GM13976 (cell line): ENCODE measurements at regions not wholly inside any gene's neighbourhood (a gene's known extent, or its start where the extent isn't known, plus 50 kb on each side); places are given as distances from the start of the nearest gene placed in this dataset.

ENCODE experiments used
- DNase-seq: peaks from one replicate; pipeline ENCODE4 v3.0.0; 2012; ENCODE audit warnings: low spot score
- in situ Hi-C: fragments of 300-500 bp; cut with MboI; formaldehyde crosslinking; loops from one replicate; pipeline ENCODE4 v1.12.0; 2022; ENCODE audit warnings: low sequenced_read_pairs, mixed read lengths, inconsistent platforms; ENCODE audit not compliant: unreplicated experiment
- TF ChIP-seq, protein P1 (sequence below): IDR thresholded peaks from 2 replicates; pipeline ENCODE4 v1.5.1; 2012; ENCODE audit warnings: borderline replicate concordance, mild to moderate bottlenecking; ENCODE audit not compliant: insufficient read depth; ENCODE audit errors: extremely low read depth, missing control alignments, control extremely low read depth

- in situ Hi-C loops: no loop called here
- no peak for DNase-seq
- TF ChIP-seq, protein P1, sequence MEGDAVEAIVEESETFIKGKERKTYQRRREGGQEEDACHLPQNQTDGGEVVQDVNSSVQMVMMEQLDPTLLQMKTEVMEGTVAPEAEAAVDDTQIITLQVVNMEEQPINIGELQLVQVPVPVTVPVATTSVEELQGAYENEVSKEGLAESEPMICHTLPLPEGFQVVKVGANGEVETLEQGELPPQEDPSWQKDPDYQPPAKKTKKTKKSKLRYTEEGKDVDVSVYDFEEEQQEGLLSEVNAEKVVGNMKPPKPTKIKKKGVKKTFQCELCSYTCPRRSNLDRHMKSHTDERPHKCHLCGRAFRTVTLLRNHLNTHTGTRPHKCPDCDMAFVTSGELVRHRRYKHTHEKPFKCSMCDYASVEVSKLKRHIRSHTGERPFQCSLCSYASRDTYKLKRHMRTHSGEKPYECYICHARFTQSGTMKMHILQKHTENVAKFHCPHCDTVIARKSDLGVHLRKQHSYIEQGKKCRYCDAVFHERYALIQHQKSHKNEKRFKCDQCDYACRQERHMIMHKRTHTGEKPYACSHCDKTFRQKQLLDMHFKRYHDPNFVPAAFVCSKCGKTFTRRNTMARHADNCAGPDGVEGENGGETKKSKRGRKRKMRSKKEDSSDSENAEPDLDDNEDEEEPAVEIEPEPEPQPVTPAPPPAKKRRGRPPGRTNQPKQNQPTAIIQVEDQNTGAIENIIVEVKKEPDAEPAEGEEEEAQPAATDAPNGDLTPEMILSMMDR: no peak
These were observed 72.2 kb upstream of the EEPD1 start for GRCh38 chr7:36080843-36081242.

DNA sequence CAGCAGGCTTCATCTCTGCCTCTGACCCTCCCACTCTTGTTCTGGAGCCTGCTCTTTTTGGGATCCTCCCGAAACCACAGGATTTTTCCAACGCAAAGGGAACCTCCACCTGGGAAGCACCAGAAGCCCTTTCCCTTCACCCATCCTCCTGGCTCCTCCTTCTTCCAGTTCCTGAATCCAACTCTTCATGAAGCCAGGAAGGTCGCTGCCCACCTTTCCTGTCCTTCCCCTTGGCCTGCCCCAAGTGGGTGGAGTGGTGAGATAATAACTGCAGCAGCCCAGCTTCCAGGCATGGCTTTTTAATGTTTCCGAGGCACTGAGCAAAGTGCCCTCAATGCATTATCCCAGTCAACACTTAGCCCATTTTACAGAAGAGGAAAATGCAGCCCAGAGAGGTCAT lies 70.8 kb upstream of the EEPD1 start:
- in situ Hi-C loops: no loop called here
- DNase-seq: no peak
- TF ChIP-seq, protein P1: no peak

- TF ChIP-seq, protein P1: no peak
- no peak for DNase-seq
- in situ Hi-C loops: no loop called here
These were observed 70.1 kb upstream of the EEPD1 start for GRCh38 chr7:36082910-36083309.

DNA sequence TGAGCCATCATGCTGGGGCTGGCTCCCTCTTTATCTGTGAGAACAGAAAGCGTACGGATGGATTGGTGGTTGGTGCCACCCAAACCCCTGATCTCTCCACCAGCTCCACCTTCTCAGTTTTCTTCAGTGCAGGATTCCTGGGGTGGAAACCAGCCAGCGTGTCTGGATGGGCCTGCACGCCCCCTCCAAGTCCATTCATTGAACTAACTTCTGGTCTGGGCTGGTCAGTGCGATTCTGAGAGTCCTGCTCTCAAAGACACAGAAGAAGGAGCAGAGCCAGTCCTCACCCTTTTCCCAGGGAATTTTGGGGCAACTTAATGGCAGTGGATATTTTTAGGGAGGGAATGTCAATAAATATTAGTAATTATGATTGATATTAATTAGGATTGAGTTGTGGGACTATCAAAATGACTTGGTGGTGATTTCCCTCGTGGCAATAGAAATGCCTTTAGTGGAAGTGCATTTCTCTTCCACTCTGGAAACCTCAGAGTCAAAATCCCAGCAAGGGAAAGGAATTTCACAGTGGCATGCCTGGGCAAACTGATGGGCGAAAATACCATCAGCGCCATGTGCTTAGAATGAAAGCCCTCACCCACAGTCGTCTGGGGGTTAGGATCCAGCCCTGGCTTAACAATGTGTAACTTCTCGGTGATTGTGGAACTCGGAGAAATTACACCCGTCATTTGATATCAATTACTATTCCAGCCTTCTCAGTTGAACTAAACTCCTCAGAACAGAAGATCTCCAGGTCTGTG lies 69.3 kb upstream of the EEPD1 start:
- in situ Hi-C loops: no loop called here
- TF ChIP-seq, protein P1: no peak
- no peak for DNase-seq

DNA sequence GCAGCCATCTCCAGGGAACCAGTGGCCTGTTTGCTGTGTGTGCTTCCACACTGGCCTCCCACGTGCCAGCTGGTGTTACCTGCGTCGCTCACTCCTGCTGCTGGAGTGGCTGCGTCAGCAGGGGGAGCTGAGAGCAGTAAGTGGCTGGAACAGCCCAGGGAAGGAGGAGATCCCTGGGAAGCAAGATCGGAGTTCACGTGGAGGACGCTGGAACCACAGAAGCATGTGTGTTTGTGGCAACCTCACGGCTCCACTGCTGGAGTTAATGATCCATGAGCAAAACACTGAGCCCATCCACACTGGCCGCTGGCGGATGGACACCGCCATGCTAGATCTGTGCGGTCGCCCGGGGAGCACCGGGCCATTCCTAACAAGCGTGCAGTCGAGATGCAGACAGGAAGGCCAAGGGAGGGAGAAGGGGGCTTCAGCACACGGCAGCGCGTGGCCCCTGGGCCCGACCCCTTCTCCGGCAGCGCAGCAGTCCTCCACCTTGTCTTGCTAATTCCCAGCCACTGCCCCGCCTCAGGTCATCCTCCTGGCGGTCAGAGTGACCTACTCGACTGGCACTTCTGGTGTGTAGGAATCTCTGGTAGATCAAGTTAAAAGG lies 68.5 kb upstream of the EEPD1 start:
- TF ChIP-seq, protein P1: no peak
- no peak for DNase-seq
- in situ Hi-C loops: no loop called here

GRCh38 chr7:36085096-36085495 lies 68.0 kb upstream of the EEPD1 start:
- TF ChIP-seq, protein P1: no peak
- no peak for DNase-seq
- in situ Hi-C loops: no loop called here
